ENCODE measurements at regions not wholly inside any gene's neighbourhood (a gene's known extent, or its start where the extent isn't known, plus 50 kb on each side); places are given as distances from the start of the nearest gene placed in this dataset.

- DNase-seq, result no peak
Observed at GRCh38 chr1:58119971-58120370, 426.6 kb downstream of the OMA1 start.

- no peak for DNase-seq
Observed at GRCh38 chr1:58116284-58116683, 430.2 kb downstream of the OMA1 start.

GRCh38 chr1:58109646-58110200 lies 436.8 kb downstream of the OMA1 start:
- DNase-seq, result no peak

GRCh38 chr1:58108783-58109182 lies 437.7 kb downstream of the OMA1 start:
- no peak for DNase-seq

GRCh38 chr1:58107943-58108342 lies 438.6 kb downstream of the OMA1 start:
- DNase-seq, result no peak

GRCh38 chr1:58104960-58105359 lies 441.6 kb downstream of the OMA1 start:
- DNase-seq, result no peak

- DNase-seq, result no peak
Observed at GRCh38 chr1:58096714-58097113, 449.8 kb downstream of the OMA1 start.

- no peak for DNase-seq
Observed at GRCh38 chr1:58095183-58095582, 451.3 kb downstream of the OMA1 start.

GRCh38 chr1:58094221-58094620 lies 452.3 kb downstream of the OMA1 start:
- no peak for DNase-seq

- no peak for DNase-seq
Observed at GRCh38 chr1:58090640-58091039, 455.9 kb downstream of the OMA1 start.

- no peak for DNase-seq
Observed at GRCh38 chr1:58089898-58090534, 456.5 kb downstream of the OMA1 start.

- no peak for DNase-seq
Observed at GRCh38 chr1:58084266-58084665, 462.3 kb downstream of the OMA1 start.

- DNase-seq, result no peak
Observed at GRCh38 chr1:58082596-58082995, 463.9 kb downstream of the OMA1 start.

GRCh38 chr1:58076258-58076657 lies 470.3 kb downstream of the OMA1 start:
- no peak for DNase-seq

GRCh38 chr1:58075188-58075578 lies 471.3 kb downstream of the OMA1 start:
- no peak for DNase-seq

GRCh38 chr1:58072450-58072849 lies 474.1 kb downstream of the OMA1 start:
- DNase-seq, result no peak

GRCh38 chr1:58067082-58067481 lies 479.4 kb downstream of the OMA1 start:
- DNase-seq, result no peak

GRCh38 chr1:58065520-58065919 lies 481.0 kb downstream of the OMA1 start:
- DNase-seq, result no peak

- DNase-seq, result no peak
Observed at GRCh38 chr1:58064166-58064565, 482.4 kb downstream of the OMA1 start.

- DNase-seq, result no peak
Observed at GRCh38 chr1:58063095-58063494, 483.4 kb downstream of the OMA1 start.

- DNase-seq, result no peak
Observed at GRCh38 chr1:58062635-58063034, 483.9 kb downstream of the OMA1 start.

- no peak for DNase-seq
Observed at GRCh38 chr1:58060559-58061170, 485.9 kb downstream of the OMA1 start.

GRCh38 chr1:58059789-58060188 lies 486.7 kb downstream of the OMA1 start:
- no peak for DNase-seq

- DNase-seq, result no peak
Observed at GRCh38 chr1:58058323-58058722, 488.2 kb downstream of the OMA1 start.

GRCh38 chr1:58057826-58058225 lies 488.7 kb downstream of the OMA1 start:
- DNase-seq, result no peak
